Prostate gland (tissue), 2 donors: ENCODE measurements at regions not wholly inside any gene's neighbourhood (a gene's known extent, or its start where the extent isn't known, plus 50 kb on each side); places are given as distances from the start of the nearest gene placed in this dataset.

Experiments
- POLR2A ChIP-seq: fragments of 450-650 bp; IDR thresholded peaks from one replicate; pipeline ENCODE4 v1.6.1; 2016; ENCODE audit warnings: antibody characterized with exemption, mild to moderate bottlenecking
- POLR2AphosphoS5 ChIP-seq: sonication (generic); formaldehyde crosslinking; IDR thresholded peaks from one replicate; pipeline ENCODE4 v1.6.1; 2017; ENCODE audit warnings: antibody characterized with exemption
- TF ChIP-seq, protein P1 (sequence below), 4 experiments: fragments of 200-600 bp in 2 of 4; fragments of 450-650 bp in 2 of 4; sonication (generic) in 2 of 4; IDR thresholded peaks; 1 replicate in 3 of 4; 2 replicates in 1 of 4; pipeline ENCODE4 v1.5.1; 2016 to 2019; ENCODE audit warnings: antibody characterized with exemption in 4 of 4, mild to moderate bottlenecking in 2 of 4, moderate library complexity in 2 of 4

DNA sequence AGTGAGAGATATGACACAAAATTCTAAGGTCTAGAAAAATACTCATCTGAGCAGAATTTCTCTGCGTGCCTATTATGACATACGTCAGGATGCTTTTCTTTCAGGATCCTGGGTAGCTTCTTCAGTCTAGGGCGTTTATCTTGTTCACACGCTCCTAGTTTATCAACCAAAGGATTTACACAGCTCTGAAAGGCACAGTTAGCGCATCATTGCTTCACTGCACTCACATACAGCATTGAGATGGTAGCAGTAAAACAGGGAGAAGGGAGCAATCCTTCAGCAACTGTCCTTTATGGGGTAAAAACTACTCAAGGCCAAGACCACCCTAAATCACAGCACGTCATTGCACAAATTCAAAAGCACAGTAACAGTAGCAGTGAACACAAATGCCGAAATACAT is 222.8 kb downstream of the SUCLG1 start:
- TF ChIP-seq, protein P1, sequence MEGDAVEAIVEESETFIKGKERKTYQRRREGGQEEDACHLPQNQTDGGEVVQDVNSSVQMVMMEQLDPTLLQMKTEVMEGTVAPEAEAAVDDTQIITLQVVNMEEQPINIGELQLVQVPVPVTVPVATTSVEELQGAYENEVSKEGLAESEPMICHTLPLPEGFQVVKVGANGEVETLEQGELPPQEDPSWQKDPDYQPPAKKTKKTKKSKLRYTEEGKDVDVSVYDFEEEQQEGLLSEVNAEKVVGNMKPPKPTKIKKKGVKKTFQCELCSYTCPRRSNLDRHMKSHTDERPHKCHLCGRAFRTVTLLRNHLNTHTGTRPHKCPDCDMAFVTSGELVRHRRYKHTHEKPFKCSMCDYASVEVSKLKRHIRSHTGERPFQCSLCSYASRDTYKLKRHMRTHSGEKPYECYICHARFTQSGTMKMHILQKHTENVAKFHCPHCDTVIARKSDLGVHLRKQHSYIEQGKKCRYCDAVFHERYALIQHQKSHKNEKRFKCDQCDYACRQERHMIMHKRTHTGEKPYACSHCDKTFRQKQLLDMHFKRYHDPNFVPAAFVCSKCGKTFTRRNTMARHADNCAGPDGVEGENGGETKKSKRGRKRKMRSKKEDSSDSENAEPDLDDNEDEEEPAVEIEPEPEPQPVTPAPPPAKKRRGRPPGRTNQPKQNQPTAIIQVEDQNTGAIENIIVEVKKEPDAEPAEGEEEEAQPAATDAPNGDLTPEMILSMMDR (IDR thresholded peaks at IDR 0.05), result no peak
- TF ChIP-seq POLR2A, result no peak
- TF ChIP-seq POLR2AphosphoS5, result no peak
